ENCODE measurements at regions not wholly inside any gene's neighbourhood (a gene's known extent, or its start where the extent isn't known, plus 50 kb on each side); places are given as distances from the start of the nearest gene placed in this dataset.
"Not testable (repeated sequence)": the region's sequence is repeated elsewhere in the genome, so short reads cannot be mapped to it uniquely, and the experiment has no call there.

DNA sequence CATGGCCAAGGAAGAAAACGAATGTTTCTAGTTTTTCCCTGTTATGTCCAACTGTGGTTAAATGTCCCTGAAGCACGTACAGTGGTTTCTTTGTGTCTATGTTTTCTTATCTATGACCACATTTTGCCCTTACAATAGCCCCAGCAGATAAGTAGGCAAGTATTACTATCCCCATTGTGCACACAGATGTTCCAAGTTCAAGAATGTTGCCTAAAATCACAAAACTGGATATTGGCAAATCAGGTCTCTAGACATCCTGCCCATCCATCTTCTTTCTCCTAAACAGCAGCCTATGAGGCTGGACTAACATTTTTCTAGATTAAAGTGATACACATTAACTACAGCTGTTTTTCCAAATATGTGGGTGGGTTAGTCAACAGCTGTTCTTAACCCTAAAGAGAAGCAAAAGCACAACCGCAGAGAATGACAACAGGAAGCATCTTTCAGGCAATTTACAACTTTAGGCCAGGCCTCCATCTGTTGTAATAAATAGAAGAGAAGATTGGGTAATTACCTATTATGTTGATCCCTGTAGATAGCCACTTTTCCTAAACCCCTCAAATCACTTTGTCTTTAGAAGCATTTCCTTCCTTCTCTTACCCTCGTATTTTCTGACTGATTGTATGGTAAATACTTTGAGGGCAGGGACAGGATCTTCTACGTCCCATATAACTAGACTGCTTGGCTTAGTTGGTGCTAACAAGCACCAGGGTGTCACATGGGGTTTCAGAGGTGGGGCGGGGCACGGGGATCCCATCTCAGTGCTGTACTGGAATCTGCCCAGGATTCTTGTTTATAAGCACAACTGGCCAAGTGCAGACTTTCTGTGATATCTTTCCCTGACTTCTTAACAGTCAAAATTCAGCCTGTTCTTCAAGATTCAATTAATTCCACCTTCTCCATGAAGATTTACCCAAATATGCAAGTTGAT, 132.1 kb upstream of the SETBP1 start:
- H3K27ac Mint-ChIP-seq: no peak overlapping the region
- H3K4me1 Mint-ChIP-seq: peaks cover 5% of the 10 kb centered on the region
- H3K27me3 Mint-ChIP-seq: peaks cover 1% of the 10 kb centered on the region
- no peaks in the 10 kb centered on the region for H3K36me3 Mint-ChIP-seq
- no peaks in the 10 kb centered on the region for H3K9me3 Mint-ChIP-seq
- H3K4me3 Mint-ChIP-seq: no peak overlapping the region

DNA sequence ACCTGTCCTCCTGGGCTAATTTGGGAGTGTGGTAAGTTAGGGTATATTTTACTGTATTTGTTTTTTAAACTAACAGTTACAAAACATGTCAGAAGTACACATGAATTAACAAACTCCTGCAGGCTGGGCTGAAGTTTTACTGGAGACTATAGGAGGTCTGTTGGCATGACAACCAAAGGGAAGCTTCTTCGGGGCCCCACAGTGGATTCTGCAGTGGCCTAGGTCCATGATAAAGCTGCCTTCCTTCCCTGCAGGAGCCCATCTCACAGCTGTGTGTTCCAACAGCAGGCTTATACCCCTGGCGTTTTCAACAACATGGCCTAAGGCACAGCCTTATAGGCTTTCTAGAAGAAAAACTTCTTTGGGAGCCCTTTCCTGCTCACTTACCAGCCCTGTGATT, 128.0 kb upstream of the SETBP1 start:
- peaks cover 1% of the 10 kb centered on the region for H3K27me3 Mint-ChIP-seq
- H3K4me1 Mint-ChIP-seq: peaks cover 5% of the 10 kb centered on the region
- no peak overlapping the region for H3K27ac Mint-ChIP-seq
- H3K36me3 Mint-ChIP-seq: no peaks in the 10 kb centered on the region
- no peak overlapping the region for H3K4me3 Mint-ChIP-seq
- H3K9me3 Mint-ChIP-seq: no peaks in the 10 kb centered on the region

DNA sequence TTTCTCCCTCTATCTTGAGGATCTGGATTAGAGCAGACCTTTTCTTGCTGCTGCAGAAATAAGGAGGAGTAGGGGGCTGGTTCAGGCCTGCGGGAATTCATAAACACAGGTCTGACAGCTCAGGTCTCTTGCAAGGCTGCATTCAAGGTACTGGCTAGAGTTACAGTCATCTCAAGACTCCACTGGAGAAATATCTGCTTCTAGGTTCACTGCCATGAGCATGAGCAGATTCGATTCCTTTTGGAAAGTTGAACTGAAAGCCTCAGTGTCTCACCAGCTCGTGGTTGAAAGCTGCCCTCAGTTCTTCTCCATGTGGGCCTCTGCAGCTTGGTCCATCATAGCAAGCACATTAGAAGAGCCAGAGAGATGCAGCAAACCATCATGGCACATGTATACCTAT, 124.4 kb upstream of the SETBP1 start:
- H3K27ac Mint-ChIP-seq: no peak overlapping the region
- no peaks in the 10 kb centered on the region for H3K9me3 Mint-ChIP-seq
- no peak overlapping the region for H3K4me3 Mint-ChIP-seq
- no peaks in the 10 kb centered on the region for H3K36me3 Mint-ChIP-seq
- H3K4me1 Mint-ChIP-seq: no peaks in the 10 kb centered on the region
- H3K27me3 Mint-ChIP-seq: no peaks in the 10 kb centered on the region

DNA sequence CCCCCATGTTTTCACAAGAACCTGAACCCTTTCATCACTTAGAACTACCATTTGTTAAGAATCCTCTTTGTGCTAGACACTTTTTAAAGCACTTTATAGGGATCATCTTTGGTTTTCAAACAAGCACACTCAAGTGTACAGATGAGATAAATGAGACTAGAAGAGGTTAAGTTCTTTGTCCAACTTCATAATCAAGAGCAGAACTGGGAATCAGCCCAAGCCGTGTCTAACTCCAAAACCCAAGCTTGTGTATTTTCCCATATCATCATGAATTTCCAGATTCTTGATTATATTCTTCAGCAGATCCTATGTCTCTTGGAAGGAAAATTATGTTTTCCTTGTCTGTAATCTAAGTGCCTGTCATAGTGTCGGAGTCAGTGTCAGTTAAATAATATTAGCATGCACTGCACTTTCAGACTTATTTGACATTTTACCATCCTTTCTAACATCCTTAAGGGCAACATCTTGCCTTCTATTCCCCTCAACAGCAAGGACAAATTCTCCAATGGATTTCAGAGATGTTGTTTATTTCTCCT, 123.0 kb upstream of the SETBP1 start:
- Mint-ChIP-seq H3K9me3 (no peaks in the 10 kb centered on the region), H3K4me1 (no peaks in the 10 kb centered on the region), H3K27me3 (no peaks in the 10 kb centered on the region), H3K27ac (no peak overlapping the region), H3K36me3 (no peaks in the 10 kb centered on the region), H3K4me3 (no peak overlapping the region)

DNA sequence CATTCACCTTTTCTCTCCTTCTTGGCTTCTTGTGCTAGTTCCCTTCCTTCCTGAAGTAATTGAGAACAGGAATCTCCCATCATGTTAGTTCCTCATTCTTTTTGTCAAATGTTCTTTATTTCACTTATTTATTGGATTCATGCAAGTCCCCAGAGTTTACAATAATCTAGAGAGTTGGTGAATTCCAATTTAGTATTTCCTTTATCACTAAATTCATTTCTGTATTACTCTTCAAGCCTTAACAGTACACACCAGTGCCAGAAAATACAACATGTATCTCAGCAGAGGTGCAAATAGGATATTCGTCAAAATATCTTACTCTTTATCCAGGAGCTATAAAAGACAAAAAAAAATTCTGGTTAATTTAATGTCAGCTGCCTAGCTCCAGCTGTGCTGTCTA, 121.9 kb upstream of the SETBP1 start:
- H3K4me3 Mint-ChIP-seq: no peak overlapping the region
- no peak overlapping the region for H3K27ac Mint-ChIP-seq
- H3K36me3 Mint-ChIP-seq: no peaks in the 10 kb centered on the region
- H3K9me3 Mint-ChIP-seq: no peaks in the 10 kb centered on the region
- H3K27me3 Mint-ChIP-seq: no peaks in the 10 kb centered on the region
- H3K4me1 Mint-ChIP-seq: no peaks in the 10 kb centered on the region

DNA sequence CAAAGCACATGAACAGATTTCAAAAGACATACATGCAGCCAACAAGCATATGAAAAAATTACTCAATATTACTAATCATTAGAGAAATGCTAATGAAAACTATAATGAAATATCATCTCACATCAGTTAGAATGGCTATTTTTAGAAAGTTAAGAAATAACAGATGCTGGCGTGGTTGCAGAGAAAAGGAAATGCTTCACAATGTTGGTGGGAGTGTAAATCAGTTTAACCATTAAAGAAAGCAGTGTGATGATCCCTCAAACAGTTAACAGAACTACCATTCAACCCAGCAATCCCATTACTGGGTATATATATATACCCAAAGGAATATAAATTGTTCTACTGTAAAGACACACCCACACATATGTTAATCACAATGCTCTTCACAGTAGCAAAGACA, 117.7 kb upstream of the SETBP1 start:
- Mint-ChIP-seq H3K9me3 (no peaks in the 10 kb centered on the region), H3K36me3 (no peaks in the 10 kb centered on the region), H3K27ac (no peak overlapping the region), H3K4me3 (no peak overlapping the region), H3K4me1 (no peaks in the 10 kb centered on the region), H3K27me3 (no peaks in the 10 kb centered on the region)

DNA sequence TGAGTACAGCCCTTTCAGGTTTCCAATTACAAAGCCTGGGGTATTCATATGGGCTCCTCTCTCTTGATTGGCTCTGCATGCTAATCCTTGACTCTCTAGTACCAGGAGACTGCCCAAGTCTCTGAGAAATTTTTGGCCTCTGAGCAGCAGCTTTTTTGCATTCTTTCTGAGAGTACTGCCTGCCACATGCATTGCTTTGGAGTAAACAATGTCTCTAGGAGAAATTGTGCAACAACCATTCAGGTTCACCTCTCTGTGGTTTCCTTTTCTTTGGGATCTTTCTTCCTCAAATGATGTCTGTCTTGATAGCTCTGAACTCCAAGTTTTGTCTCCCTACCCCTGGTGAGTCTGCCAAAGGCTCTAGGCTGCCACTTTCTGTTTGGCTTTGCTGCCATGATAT, 115.8 kb upstream of the SETBP1 start:
- H3K27ac Mint-ChIP-seq: no peak overlapping the region
- no peaks in the 10 kb centered on the region for H3K27me3 Mint-ChIP-seq
- no peaks in the 10 kb centered on the region for H3K36me3 Mint-ChIP-seq
- no peak overlapping the region for H3K4me3 Mint-ChIP-seq
- no peaks in the 10 kb centered on the region for H3K4me1 Mint-ChIP-seq
- no peaks in the 10 kb centered on the region for H3K9me3 Mint-ChIP-seq

DNA sequence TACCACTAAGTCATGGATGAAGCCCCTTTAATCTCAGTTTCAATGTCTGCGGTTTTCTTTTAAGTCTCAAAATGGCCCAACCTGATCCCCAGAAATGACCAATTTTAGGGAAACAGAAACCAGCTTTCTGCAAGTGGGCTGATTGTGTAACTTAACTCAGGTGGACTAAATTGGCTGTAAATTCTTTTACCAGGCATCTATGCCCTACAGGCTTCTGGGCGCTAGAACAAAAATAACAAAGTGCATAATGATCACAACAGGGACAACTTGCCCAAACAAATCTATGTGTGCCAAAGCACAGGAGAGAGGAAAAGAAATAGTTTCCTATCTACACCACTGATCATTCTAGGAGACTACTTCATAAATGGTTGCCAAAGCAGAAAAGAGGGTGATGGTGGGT, 112.3 kb upstream of the SETBP1 start:
- no peaks in the 10 kb centered on the region for H3K27me3 Mint-ChIP-seq
- H3K4me3 Mint-ChIP-seq: no peak overlapping the region
- no peaks in the 10 kb centered on the region for H3K4me1 Mint-ChIP-seq
- no peak overlapping the region for H3K27ac Mint-ChIP-seq
- H3K9me3 Mint-ChIP-seq: no peaks in the 10 kb centered on the region
- H3K36me3 Mint-ChIP-seq: no peaks in the 10 kb centered on the region

DNA sequence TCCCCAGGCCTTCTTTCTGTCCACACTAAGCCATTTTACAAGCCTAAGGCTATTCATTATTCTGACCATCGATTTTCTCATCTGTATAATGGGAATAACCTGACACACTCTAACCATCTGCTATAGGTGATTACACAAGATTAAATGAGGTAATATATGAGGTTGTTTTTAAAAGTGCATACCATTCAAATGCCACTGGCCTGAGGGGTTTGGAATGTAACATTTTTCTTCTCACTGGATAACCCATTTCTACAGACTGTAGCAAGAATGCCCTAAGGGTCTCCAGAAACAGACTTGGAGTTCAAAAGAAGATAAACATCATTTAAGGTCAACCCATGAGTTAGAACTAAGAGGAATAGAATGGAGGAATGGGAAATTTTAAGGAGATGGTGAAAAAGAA, 111.7 kb upstream of the SETBP1 start:
- no peaks in the 10 kb centered on the region for H3K9me3 Mint-ChIP-seq
- no peak overlapping the region for H3K4me3 Mint-ChIP-seq
- no peaks in the 10 kb centered on the region for H3K27me3 Mint-ChIP-seq
- H3K36me3 Mint-ChIP-seq: no peaks in the 10 kb centered on the region
- no peak overlapping the region for H3K27ac Mint-ChIP-seq
- no peaks in the 10 kb centered on the region for H3K4me1 Mint-ChIP-seq

DNA sequence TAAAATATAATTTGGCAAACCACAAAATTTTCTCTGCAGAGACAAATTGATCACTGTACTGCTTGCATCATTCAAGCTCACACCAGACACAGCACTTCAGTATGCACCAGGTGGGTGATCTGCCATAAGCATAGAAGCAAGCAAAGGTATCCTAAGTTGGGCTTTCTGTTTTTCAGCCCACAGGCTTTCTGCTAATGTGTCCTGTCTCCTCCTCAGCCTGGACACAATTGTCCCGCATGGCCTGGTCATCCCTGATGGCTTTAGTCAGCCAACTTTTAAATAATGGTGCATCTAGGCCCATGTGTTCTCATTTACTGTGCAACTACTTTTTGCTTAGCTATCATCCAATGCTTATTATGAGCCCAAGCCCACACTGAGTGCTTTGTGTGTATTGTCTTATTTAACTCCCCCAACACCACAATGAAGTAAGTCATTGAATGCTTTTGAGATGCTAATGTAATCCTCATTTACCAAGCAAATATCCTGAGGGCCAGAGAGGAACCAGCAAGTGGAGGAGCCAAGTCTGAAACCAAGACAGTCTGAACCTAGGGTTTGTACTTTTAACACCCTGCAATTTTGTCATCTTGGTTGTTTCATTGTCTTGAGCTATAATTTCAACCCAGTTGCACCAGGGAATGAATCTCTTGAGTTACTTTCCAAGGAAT, 111.2 kb upstream of the SETBP1 start:
- Mint-ChIP-seq H3K27me3 (no peaks in the 10 kb centered on the region), H3K9me3 (no peaks in the 10 kb centered on the region), H3K36me3 (no peaks in the 10 kb centered on the region)

DNA sequence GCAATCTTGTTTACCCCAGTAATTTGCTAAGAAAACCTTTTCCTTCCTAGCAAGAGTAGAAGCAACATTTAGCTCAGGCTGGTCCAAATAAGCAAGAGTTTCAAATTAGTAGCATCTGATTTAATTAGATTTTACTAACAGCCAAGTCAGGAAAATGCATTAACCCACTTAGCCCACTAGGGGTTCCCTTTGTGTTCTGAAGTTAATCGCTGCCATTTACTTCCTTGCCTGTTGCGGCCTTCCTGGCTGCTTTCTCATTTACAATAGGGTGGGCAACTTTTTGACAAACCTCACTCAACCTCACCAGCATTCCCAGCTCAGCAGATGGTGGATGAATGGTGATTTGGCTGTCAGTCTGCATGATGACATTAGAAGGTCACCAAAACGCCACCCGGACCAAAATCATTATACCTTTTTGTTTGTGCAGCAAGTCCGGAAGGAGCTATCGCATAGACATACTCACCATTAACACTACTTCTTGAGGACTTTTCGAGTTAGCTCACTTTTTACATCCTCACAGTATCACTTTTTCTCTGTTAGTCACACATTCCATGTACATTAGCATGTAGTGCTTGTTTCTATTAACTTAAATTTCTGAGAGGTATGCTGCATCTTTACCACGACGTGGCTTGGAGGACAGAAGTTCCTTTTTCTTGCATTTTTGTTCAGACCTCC, 101.5 kb upstream of the SETBP1 start:
- Mint-ChIP-seq H3K36me3 (no peaks in the 10 kb centered on the region), H3K27ac (no peak overlapping the region), H3K4me3 (no peak overlapping the region), H3K27me3 (peaks cover 1% of the 10 kb centered on the region), H3K9me3 (no peaks in the 10 kb centered on the region), H3K4me1 (no peaks in the 10 kb centered on the region)

More for the DNA sequence above, 111.2 kb upstream of the SETBP1 start:
- no peak overlapping the region for H3K27ac Mint-ChIP-seq
- no peak overlapping the region for H3K4me3 Mint-ChIP-seq
- H3K4me1 Mint-ChIP-seq: no peaks in the 10 kb centered on the region

DNA sequence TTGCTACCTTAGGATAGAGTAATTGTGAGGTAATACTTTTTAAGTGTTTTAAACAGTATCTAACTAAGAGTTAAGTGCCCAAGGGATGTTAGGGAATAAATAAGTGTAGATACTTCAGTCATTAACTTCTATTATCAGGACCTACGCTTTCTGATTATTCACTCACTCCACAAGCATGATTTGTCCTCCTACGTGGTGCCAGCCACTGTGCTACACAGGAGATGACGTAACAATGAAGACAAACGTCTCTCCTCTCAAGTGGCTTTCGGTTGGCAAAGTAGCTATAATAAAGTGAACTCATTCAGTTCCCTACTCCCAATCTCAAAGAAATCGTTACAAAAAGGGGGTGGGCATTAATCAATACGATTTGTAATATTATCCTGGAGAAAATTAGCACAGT, 100.9 kb upstream of the SETBP1 start:
- Mint-ChIP-seq H3K4me1 (no peaks in the 10 kb centered on the region), H3K9me3 (no peaks in the 10 kb centered on the region), H3K4me3 (no peak overlapping the region), H3K27ac (no peak overlapping the region), H3K27me3 (peaks cover 1% of the 10 kb centered on the region), H3K36me3 (no peaks in the 10 kb centered on the region)

DNA sequence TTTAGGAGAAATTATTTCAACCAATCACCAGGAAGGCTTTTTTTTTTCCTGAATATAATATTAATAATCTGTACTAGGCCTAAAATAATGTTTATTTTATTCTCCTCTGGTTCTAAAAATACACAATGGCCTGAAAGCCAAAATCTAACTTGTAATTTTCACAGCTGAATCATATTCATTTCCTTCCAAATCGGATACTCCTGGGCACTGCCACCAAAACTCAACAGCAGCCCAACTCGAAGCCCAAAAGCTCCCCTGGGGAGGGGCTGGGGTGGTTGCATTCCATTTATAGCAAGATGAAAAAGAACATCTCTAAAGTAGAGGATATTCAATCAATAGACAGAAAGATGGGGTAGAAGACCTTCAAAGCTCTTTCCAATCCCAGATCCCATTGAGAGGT, 100.5 kb upstream of the SETBP1 start:
- Mint-ChIP-seq H3K4me1 (no peaks in the 10 kb centered on the region), H3K36me3 (no peaks in the 10 kb centered on the region), H3K4me3 (no peak overlapping the region), H3K9me3 (no peaks in the 10 kb centered on the region), H3K27ac (no peak overlapping the region), H3K27me3 (peaks cover 1% of the 10 kb centered on the region)

DNA sequence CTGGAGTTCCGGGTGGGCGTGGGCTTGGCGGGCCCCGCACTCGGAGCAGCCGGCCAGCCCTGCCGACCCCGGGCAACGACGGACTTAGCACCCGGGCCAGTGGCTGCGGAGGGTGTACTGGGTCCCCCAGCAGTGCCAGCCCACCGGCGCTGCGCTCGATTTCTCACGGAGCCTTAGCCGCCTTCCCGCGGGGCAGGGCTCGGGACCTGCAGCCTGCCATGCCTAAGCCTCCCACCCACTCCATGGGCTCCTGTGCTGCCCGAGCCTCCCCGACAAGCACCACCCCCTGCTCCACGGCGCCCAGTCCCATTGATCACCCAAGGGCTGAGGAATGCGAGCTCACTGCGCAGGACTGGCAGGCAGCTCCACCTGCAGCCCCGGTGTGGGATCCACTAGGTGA, 99.9 kb upstream of the SETBP1 start:
- not testable (repeated sequence) for H3K4me1 Mint-ChIP-seq, H3K27me3 Mint-ChIP-seq, H3K9me3 Mint-ChIP-seq, H3K4me3 Mint-ChIP-seq, H3K36me3 Mint-ChIP-seq, H3K27ac Mint-ChIP-seq

DNA sequence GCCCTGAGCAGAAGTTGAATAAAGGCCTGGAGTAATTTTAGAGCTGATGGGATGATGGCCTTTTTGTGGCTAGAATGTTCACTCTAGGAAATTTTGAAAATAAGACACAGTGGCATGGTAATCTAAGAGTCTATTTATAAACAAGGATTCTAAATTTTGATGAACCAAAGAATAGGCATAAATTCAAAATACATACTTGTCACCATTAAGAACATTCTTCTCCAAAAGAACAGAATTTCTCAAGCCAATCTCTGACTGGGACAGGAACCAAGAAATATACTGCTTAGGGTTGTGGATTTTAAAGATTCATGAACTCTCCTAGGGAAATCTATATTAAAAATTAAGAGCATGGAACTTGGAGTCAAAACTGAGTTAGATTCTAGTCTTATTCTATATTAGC, 98.2 kb upstream of the SETBP1 start:
- Mint-ChIP-seq H3K27ac (no peak overlapping the region), H3K4me1 (no peaks in the 10 kb centered on the region), H3K4me3 (no peak overlapping the region), H3K27me3 (peaks cover 1% of the 10 kb centered on the region), H3K9me3 (no peaks in the 10 kb centered on the region), H3K36me3 (no peaks in the 10 kb centered on the region)

DNA sequence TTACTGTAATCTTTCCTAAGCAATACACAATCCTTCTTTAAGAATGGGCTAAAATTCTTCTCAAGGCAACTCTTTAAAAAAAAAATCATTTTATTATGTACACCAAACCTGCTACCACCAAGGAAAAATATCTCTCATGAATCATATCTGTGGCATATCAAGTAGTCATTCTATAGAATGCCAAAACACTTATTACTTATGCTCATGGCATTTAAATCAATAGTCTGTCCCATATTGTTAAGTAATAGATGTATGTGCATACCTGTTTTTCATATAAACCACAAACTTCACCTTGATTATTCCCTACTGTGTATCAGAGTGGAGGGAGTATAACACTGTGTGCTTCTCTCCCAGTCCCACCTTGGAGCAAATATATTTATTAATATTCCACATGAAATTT, 95.8 kb upstream of the SETBP1 start:
- no peak overlapping the region for H3K27ac Mint-ChIP-seq
- H3K4me3 Mint-ChIP-seq: no peak overlapping the region
- no peaks in the 10 kb centered on the region for H3K36me3 Mint-ChIP-seq
- H3K9me3 Mint-ChIP-seq: no peaks in the 10 kb centered on the region
- no peaks in the 10 kb centered on the region for H3K4me1 Mint-ChIP-seq
- H3K27me3 Mint-ChIP-seq: peaks cover 1% of the 10 kb centered on the region
